ENCODE measurements at regions not wholly inside any gene's neighbourhood (a gene's known extent, or its start where the extent isn't known, plus 50 kb on each side); places are given as distances from the start of the nearest gene placed in this dataset.

GRCh38 chr5:51156222-51156621, 227.0 kb upstream of the ISL1 start:
- no peak overlapping the region for H3K27ac ChIP-seq (replicated peaks)
- no peak overlapping the region for H3K4me3 ChIP-seq (replicated peaks; ENCODE audit: insufficient read depth, low read length)
- TF ChIP-seq CTCF (IDR thresholded peaks at IDR 0.05; ENCODE audit: insufficient read depth, low read length) (no peak), REST (IDR thresholded peaks at IDR 0.05; ENCODE audit: insufficient replicate concordance, low read depth) (no peak), SPI1 (IDR thresholded peaks at IDR 0.05; ENCODE audit: borderline replicate concordance, low read depth) (no peak), POLR2AphosphoS5 (IDR thresholded peaks at IDR 0.05; ENCODE audit: low read depth) (no peak), GABPA (IDR thresholded peaks at IDR 0.05; ENCODE audit: low read depth) (no peak)
- no peak for DNase-seq (ENCODE audit: low read depth in 1 of 2, low spot score in 1 of 2)
- no peaks in the 10 kb centered on the region for H3K27me3 ChIP-seq (ENCODE audit: insufficient read depth, poor library complexity, severe bottlenecking)

- TF ChIP-seq CTCF (IDR thresholded peaks at IDR 0.05; ENCODE audit: insufficient read depth, low read length) = no peak
- TF ChIP-seq POLR2AphosphoS5 (IDR thresholded peaks at IDR 0.05; ENCODE audit: low read depth) = no peak
- no peak for TF ChIP-seq SPI1 (IDR thresholded peaks at IDR 0.05; ENCODE audit: borderline replicate concordance, low read depth)
- no peak for TF ChIP-seq REST (IDR thresholded peaks at IDR 0.05; ENCODE audit: insufficient replicate concordance, low read depth)
- TF ChIP-seq GABPA (IDR thresholded peaks at IDR 0.05; ENCODE audit: low read depth) = no peak
- Histone ChIP-seq H3K27me3 (ENCODE audit: insufficient read depth, poor library complexity, severe bottlenecking) (no peaks in the 10 kb centered on the region), H3K4me3 (replicated peaks; ENCODE audit: insufficient read depth, low read length) (no peak overlapping the region), H3K27ac (replicated peaks) (no peak overlapping the region)
- DNase-seq (ENCODE audit: low read depth in 1 of 2, low spot score in 1 of 2) = no peak
Measured at GRCh38 chr5:51156838-51157237, 226.4 kb upstream of the ISL1 start.

GRCh38 chr5:51159164-51159563, 224.1 kb upstream of the ISL1 start:
- TF ChIP-seq SPI1 (IDR thresholded peaks at IDR 0.05; ENCODE audit: borderline replicate concordance, low read depth) (no peak), GABPA (IDR thresholded peaks at IDR 0.05; ENCODE audit: low read depth) (no peak), REST (IDR thresholded peaks at IDR 0.05; ENCODE audit: insufficient replicate concordance, low read depth) (no peak), POLR2AphosphoS5 (IDR thresholded peaks at IDR 0.05; ENCODE audit: low read depth) (no peak), CTCF (IDR thresholded peaks at IDR 0.05; ENCODE audit: insufficient read depth, low read length) (no peak)
- Histone ChIP-seq H3K4me3 (replicated peaks; ENCODE audit: insufficient read depth, low read length) (no peak overlapping the region), H3K27ac (replicated peaks) (no peak overlapping the region), H3K27me3 (ENCODE audit: insufficient read depth, poor library complexity, severe bottlenecking) (no peaks in the 10 kb centered on the region)
- DNase-seq (ENCODE audit: low read depth in 1 of 2, low spot score in 1 of 2) = no peak
